H1 (cell line): ENCODE measurements at regions not wholly inside any gene's neighbourhood (a gene's known extent, or its start where the extent isn't known, plus 50 kb on each side); places are given as distances from the start of the nearest gene placed in this dataset.

Source experiments
- CHD7 ChIP-seq: fragments of 300-600 bp; sonication (generic); IDR thresholded peaks from 2 replicates; pipeline ENCODE4 v1.7.1; 2012; ENCODE audit warnings: low read length, moderate library complexity, mild to moderate bottlenecking, inconsistent platforms; ENCODE audit not compliant: insufficient replicate concordance

- TF ChIP-seq CHD7 = no peak
Measured at GRCh38 chr1:196143602-196144342, 464.5 kb downstream of the KCNT2 start (continued).
